Neuronal stem cell (in vitro differentiated cells): ENCODE measurements at regions not wholly inside any gene's neighbourhood (a gene's known extent, or its start where the extent isn't known, plus 50 kb on each side); places are given as distances from the start of the nearest gene placed in this dataset.
"Not testable (repeated sequence)": the region's sequence is repeated elsewhere in the genome, so short reads cannot be mapped to it uniquely, and the experiment has no call there.

Experiments used
- DNase-seq: peaks from one replicate; pipeline ENCODE4 v3.0.0-alpha.2; 2013; ENCODE audit warnings: low spot score
- H2AFZ ChIP-seq: one replicate; pipeline ENCODE4 v1.6.1; 2013; ENCODE audit warnings: mild to moderate bottlenecking, low read length, inconsistent platforms
- H2AK5ac ChIP-seq: 2 replicates; pipeline ENCODE4 v1.6.1; 2013; ENCODE audit warnings: low read depth, mild to moderate bottlenecking, inconsistent platforms, low read length, moderate library complexity, mixed read lengths
- H2BK120ac ChIP-seq: 2 replicates; pipeline ENCODE4 v1.6.1; 2013; ENCODE audit warnings: low read depth, mild to moderate bottlenecking, inconsistent platforms, low read length, moderate library complexity, mixed read lengths
- H2BK12ac ChIP-seq: one replicate; pipeline ENCODE4 v1.6.1; 2013; ENCODE audit warnings: low read length, inconsistent platforms
- H2BK15ac ChIP-seq: 2 replicates; pipeline ENCODE4 v1.6.1; 2013; ENCODE audit warnings: mild to moderate bottlenecking, low read length, inconsistent platforms, mixed read lengths
- H2BK5ac ChIP-seq: one replicate; pipeline ENCODE4 v1.6.1; 2013; ENCODE audit warnings: inconsistent platforms, mild to moderate bottlenecking, low read length, moderate library complexity
- H3K14ac ChIP-seq: one replicate; pipeline ENCODE4 v1.6.1; 2013; ENCODE audit warnings: low read length, inconsistent platforms
- H3K18ac ChIP-seq: 2 replicates; pipeline ENCODE4 v1.6.1; 2013; ENCODE audit warnings: low read length, inconsistent platforms
- H3K23ac ChIP-seq: 2 replicates; pipeline ENCODE4 v1.6.1; 2013; ENCODE audit warnings: low read depth, mild to moderate bottlenecking, mixed read lengths, low read length, inconsistent platforms; ENCODE audit not compliant: poor library complexity
- H3K27ac ChIP-seq: replicated peaks from 3 replicates; pipeline ENCODE4 v1.5.1; 2013; ENCODE audit warnings: low read length, inconsistent platforms
- H3K27me3 ChIP-seq, 3 experiments: 2 replicates each; pipeline ENCODE4 v1.6.1; 2013; ENCODE audit warnings: low read length in 3 of 3, mild to moderate bottlenecking in 2 of 3, inconsistent platforms in 1 of 3, low read depth in 1 of 3, mixed read lengths in 1 of 3, moderate library complexity in 1 of 3; ENCODE audit not compliant: control insufficient read depth in 3 of 3, insufficient read depth in 3 of 3
- H3K36me3 ChIP-seq, 2 donors: replicated peaks in 1 of 2; 2 replicates each; pipeline ENCODE4 v1.6.1; 2013; ENCODE audit warnings: low read length in 2 of 2; ENCODE audit not compliant: control insufficient read depth in 2 of 2, insufficient read depth in 2 of 2
- H3K4ac ChIP-seq: 2 replicates; pipeline ENCODE4 v1.6.1; 2013; ENCODE audit warnings: inconsistent platforms, mild to moderate bottlenecking, low read length, moderate library complexity
- H3K4me1 ChIP-seq, 2 donors: 1 replicate in 1 of 2; 2 replicates in 1 of 2; pipeline ENCODE4 v1.6.1; 2013; ENCODE audit warnings: low read length in 2 of 2, low read depth in 1 of 2; ENCODE audit not compliant: control insufficient read depth in 2 of 2, insufficient read depth in 1 of 2
- H3K4me2 ChIP-seq: one replicate; pipeline ENCODE4 v1.6.1; 2013; ENCODE audit warnings: mild to moderate bottlenecking, low read length, inconsistent platforms; ENCODE audit not compliant: insufficient read depth, poor library complexity, severe bottlenecking
- H3K4me3 ChIP-seq, 2 donors: 2 replicates each; pipeline ENCODE4 v1.5.1; 2013; ENCODE audit warnings: low read length in 2 of 2, mild to moderate bottlenecking in 2 of 2, inconsistent platforms in 1 of 2, moderate library complexity in 1 of 2
- H3K79me1 ChIP-seq: one replicate; pipeline ENCODE4 v1.6.1; 2013; ENCODE audit warnings: low read depth, mild to moderate bottlenecking, inconsistent platforms, low read length, moderate library complexity
- H3K9ac ChIP-seq: one replicate; pipeline ENCODE4 v1.6.1; 2013; ENCODE audit warnings: mild to moderate bottlenecking, low read depth, low read length, inconsistent platforms; ENCODE audit not compliant: poor library complexity
- H3K9me3 ChIP-seq, 2 donors: replicated peaks in 1 of 2; 2 replicates each; pipeline versions ENCODE3 to v1.6.1; 2013; ENCODE audit warnings: low read length in 2 of 2, mild to moderate bottlenecking in 2 of 2, inconsistent platforms in 1 of 2, low read depth in 1 of 2, mixed read lengths in 1 of 2, moderate library complexity in 1 of 2; ENCODE audit not compliant: control insufficient read depth in 2 of 2, insufficient read depth in 1 of 2
- H4K8ac ChIP-seq: one replicate; pipeline ENCODE4 v1.6.1; 2013; ENCODE audit warnings: low read depth, mild to moderate bottlenecking, inconsistent platforms, low read length, moderate library complexity
- H4K91ac ChIP-seq: one replicate; pipeline ENCODE4 v1.6.1; 2013; ENCODE audit warnings: low read length, low read depth, mild to moderate bottlenecking, inconsistent platforms; ENCODE audit not compliant: poor library complexity
- WGBS, 2 donors: extraction: QIAGEN DNeasy Blood & Tissue Kit; methylation state at CpG; one replicate each; pipeline ENCODE4 v1.1.7; 2013; ENCODE audit warnings: missing lambda C conversion rate in 2 of 2, mixed read lengths in 1 of 2; ENCODE audit not compliant: insufficient read length in 2 of 2, insufficient replicate concordance in 1 of 2; ENCODE audit errors: extremely low coverage in 2 of 2; 5-methylcytosine and 5-hydroxymethylcytosine counted together

GRCh38 chr4:107348188-107349050, 312.3 kb upstream of the DKK2 start:
- H2BK120ac ChIP-seq = no peak overlapping the region
- H2BK12ac ChIP-seq = no peak overlapping the region
- no CpG with 5 or more reads among the region's 6 CpGs for WGBS, 2 donors
- no peak overlapping the region for H3K18ac ChIP-seq
- H3K27me3 ChIP-seq = no peaks in the 10 kb centered on the region
- no peaks in the 10 kb centered on the region for H3K9me3 ChIP-seq
- no peak for DNase-seq
- H3K4me1 ChIP-seq = peaks cover 2 to 7% of the 10 kb centered on the region in 2 donors
- no peak overlapping the region for H3K23ac ChIP-seq
- H4K8ac ChIP-seq = no peak overlapping the region
- no peaks in the 10 kb centered on the region for H3K79me1 ChIP-seq
- no peak overlapping the region for H2AFZ ChIP-seq
- H2BK15ac ChIP-seq = no peak overlapping the region
- no peak overlapping the region for H3K14ac ChIP-seq
- no peak overlapping the region for H3K27ac ChIP-seq
- no peak overlapping the region for H3K9ac ChIP-seq
- no peak overlapping the region for H4K91ac ChIP-seq
- no peak overlapping the region for H2BK5ac ChIP-seq
- no peaks in the 10 kb centered on the region for H3K36me3 ChIP-seq
- H3K4me2 ChIP-seq = no peak overlapping the region
- H3K4ac ChIP-seq = no peak overlapping the region
- H2AK5ac ChIP-seq = no peak overlapping the region
- no peak overlapping the region for H3K4me3 ChIP-seq

- peaks cover 0 to 2% of the 10 kb centered on the region in 2 donors for H3K4me1 ChIP-seq
- H2BK120ac ChIP-seq = no peak overlapping the region
- no peak overlapping the region for H3K23ac ChIP-seq
- no peak overlapping the region for H2BK15ac ChIP-seq
- H3K4me3 ChIP-seq = no peak overlapping the region
- H3K14ac ChIP-seq = no peak overlapping the region
- H3K9me3 ChIP-seq = peaks cover 0 to 1% of the 10 kb centered on the region in 2 donors
- no peak overlapping the region for H2AK5ac ChIP-seq
- no peak overlapping the region for H2AFZ ChIP-seq
- no peak overlapping the region for H3K27ac ChIP-seq
- no peak overlapping the region for H3K4me2 ChIP-seq
- DNase-seq = no peak
- H3K9ac ChIP-seq = no peak overlapping the region
- H2BK12ac ChIP-seq = no peak overlapping the region
- no peak overlapping the region for H4K91ac ChIP-seq
- no peaks in the 10 kb centered on the region for H3K79me1 ChIP-seq
- H3K27me3 ChIP-seq = no peaks in the 10 kb centered on the region
- H2BK5ac ChIP-seq = no peak overlapping the region
- H3K4ac ChIP-seq = no peak overlapping the region
- no peak overlapping the region for H4K8ac ChIP-seq
- WGBS, 2 donors = no CpG with 5 or more reads among the region's 1 CpG
- H3K36me3 ChIP-seq = no peaks in the 10 kb centered on the region
- H3K18ac ChIP-seq = no peak overlapping the region
These were observed 297.4 kb upstream of the DKK2 start for GRCh38 chr4:107333518-107333917.

GRCh38 chr4:107332656-107333055, 296.5 kb upstream of the DKK2 start:
- H2BK120ac ChIP-seq, H2AK5ac ChIP-seq, H4K8ac ChIP-seq, DNase-seq, H3K18ac ChIP-seq, H3K36me3 ChIP-seq, H2BK5ac ChIP-seq, H3K4ac ChIP-seq, H3K27ac ChIP-seq, H2AFZ ChIP-seq, H2BK12ac ChIP-seq, H3K14ac ChIP-seq, H3K9ac ChIP-seq, H3K4me3 ChIP-seq, H3K79me1 ChIP-seq, H3K23ac ChIP-seq, H3K4me2 ChIP-seq, H4K91ac ChIP-seq, H3K27me3 ChIP-seq, H3K9me3 ChIP-seq, H3K4me1 ChIP-seq, H2BK15ac ChIP-seq: not testable (repeated sequence)
- WGBS, 2 donors = no CpG with 5 or more reads among the region's 1 CpG

DNA sequence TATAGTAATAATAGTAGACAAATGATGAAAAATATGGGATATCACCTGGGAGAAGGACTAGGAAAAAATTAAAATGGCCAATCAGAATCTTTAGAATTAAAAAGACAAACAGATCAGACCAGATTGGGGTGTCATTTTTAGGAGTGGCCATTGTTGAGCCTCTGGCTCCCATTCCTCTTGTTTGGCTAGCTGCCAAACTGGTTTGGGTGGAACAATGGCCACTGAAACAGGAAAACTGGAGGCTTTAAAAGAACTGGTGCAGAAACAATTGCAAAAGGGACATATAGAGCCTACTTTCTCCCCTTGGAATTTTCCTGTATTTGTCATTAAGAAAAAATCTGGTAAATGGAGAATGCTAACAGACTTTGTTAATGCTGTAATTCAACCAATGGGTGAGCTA, 294.8 kb upstream of the DKK2 start:
- Histone ChIP-seq H3K79me1 (no peaks in the 10 kb centered on the region), H2AK5ac (no peak overlapping the region)

More for the DNA sequence above, 294.8 kb upstream of the DKK2 start:
- H3K14ac ChIP-seq = no peak overlapping the region
- no peak overlapping the region for H3K23ac ChIP-seq
- H4K91ac ChIP-seq = no peak overlapping the region
- peaks cover 1 to 9% of the 10 kb centered on the region in 2 donors for H3K9me3 ChIP-seq
- H2BK5ac ChIP-seq = no peak overlapping the region
- H3K27ac ChIP-seq = no peak overlapping the region
- no peak overlapping the region for H3K4me2 ChIP-seq
- H3K4me1 ChIP-seq = peaks cover 0 to 2% of the 10 kb centered on the region in 2 donors
- no peak overlapping the region for H2BK15ac ChIP-seq
- no peak overlapping the region for H3K4me3 ChIP-seq
- H2AFZ ChIP-seq = no peak overlapping the region
- no peak overlapping the region for H2BK120ac ChIP-seq
- no peak overlapping the region for H3K9ac ChIP-seq
- no peaks in the 10 kb centered on the region for H3K27me3 ChIP-seq
- H2BK12ac ChIP-seq = no peak overlapping the region
- DNase-seq = no peak
- no peak overlapping the region for H3K4ac ChIP-seq
- no peaks in the 10 kb centered on the region for H3K36me3 ChIP-seq
- H4K8ac ChIP-seq = no peak overlapping the region
- H3K18ac ChIP-seq = no peak overlapping the region
